ENCODE measurements at regions not wholly inside any gene's neighbourhood (a gene's known extent, or its start where the extent isn't known, plus 50 kb on each side); places are given as distances from the start of the nearest gene placed in this dataset.
A peak's percentile ranks its signal among the peaks of the same experiment; 100 is the strongest.

- peak in 1 of 2 experiments; percentile 36 for DNase-seq
- no TSS peak for BruUV-seq (replicated peaks)
- no peaks in the 10 kb centered on the region for H3K9me3 ChIP-seq
- H3K9me3 Mint-ChIP-seq (ENCODE audit: unreplicated experiment) = no peaks in the 10 kb centered on the region
- peaks cover 15% of the 10 kb centered on the region for H3K4me1 Mint-ChIP-seq (ENCODE audit: low read depth, unreplicated experiment)
- H3K27ac Mint-ChIP-seq (ENCODE audit: unreplicated experiment) = peak overlapping the region; percentile 75
- intact Hi-C loops (cut with micrococcal nuclease; ENCODE audit: unreplicated experiment) = no loop called here
- ChIA-PET POLR2A (no interaction called here), CTCF (no interaction called here)
- no peaks in the 10 kb centered on the region for H3K27me3 Mint-ChIP-seq (ENCODE audit: insufficient read depth, unreplicated experiment)
- no peaks in the 10 kb centered on the region for H3K36me3 Mint-ChIP-seq (ENCODE audit: insufficient read depth, unreplicated experiment)
- H3K27me3 ChIP-seq (replicated peaks; ENCODE audit: control insufficient read depth, insufficient read depth, low read length) = no peaks in the 10 kb centered on the region
- no peak overlapping the region for H3K4me3 ChIP-seq (ENCODE audit: low read depth, low read length)
- no peaks in the 10 kb centered on the region for H3K36me3 ChIP-seq (ENCODE audit: control insufficient read depth, insufficient read depth, low read length)
- peaks cover 14% of the 10 kb centered on the region for H3K4me1 ChIP-seq
- no peak for TF ChIP-seq CTCF (IDR thresholded peaks at IDR 0.05; ENCODE audit: insufficient read depth in 1 of 2, low read depth in 1 of 2, low read length in 1 of 2, severe bottlenecking in 1 of 2, unreplicated experiment in 1 of 2)
- peak overlapping the region; percentile 65 for H3K4me3 Mint-ChIP-seq (ENCODE audit: unreplicated experiment)
These were observed 1163.6 kb upstream of the CITED2 start for GRCh38 chr6:140537834-140538705.

- Mint-ChIP-seq H3K36me3 (ENCODE audit: insufficient read depth, unreplicated experiment) (no peaks in the 10 kb centered on the region), H3K27me3 (ENCODE audit: insufficient read depth, unreplicated experiment) (no peaks in the 10 kb centered on the region), H3K4me1 (ENCODE audit: low read depth, unreplicated experiment) (peaks cover 12% of the 10 kb centered on the region), H3K4me3 (ENCODE audit: unreplicated experiment) (no peak overlapping the region), H3K9me3 (ENCODE audit: unreplicated experiment) (no peaks in the 10 kb centered on the region), H3K27ac (ENCODE audit: unreplicated experiment) (peak overlapping the region; percentile 75)
- ChIA-PET CTCF (no interaction called here), POLR2A (no interaction called here)
- H3K4me3 ChIP-seq (ENCODE audit: low read depth, low read length) = no peak overlapping the region
- H3K36me3 ChIP-seq (ENCODE audit: control insufficient read depth, insufficient read depth, low read length) = no peaks in the 10 kb centered on the region
- intact Hi-C loops (cut with micrococcal nuclease; ENCODE audit: unreplicated experiment) = no loop called here
- BruUV-seq (replicated peaks) = no TSS peak
- no peak for TF ChIP-seq CTCF (IDR thresholded peaks at IDR 0.05; ENCODE audit: insufficient read depth in 1 of 2, low read depth in 1 of 2, low read length in 1 of 2, severe bottlenecking in 1 of 2, unreplicated experiment in 1 of 2)
- H3K27me3 ChIP-seq (replicated peaks; ENCODE audit: control insufficient read depth, insufficient read depth, low read length) = no peaks in the 10 kb centered on the region
- DNase-seq = no peak
- H3K4me1 ChIP-seq = peaks cover 14% of the 10 kb centered on the region
- H3K9me3 ChIP-seq = no peaks in the 10 kb centered on the region
These were observed 1162.8 kb upstream of the CITED2 start for GRCh38 chr6:140537211-140537610.

- Mint-ChIP-seq H3K9me3 (ENCODE audit: unreplicated experiment) (no peaks in the 10 kb centered on the region), H3K27ac (ENCODE audit: unreplicated experiment) (no peak overlapping the region), H3K27me3 (ENCODE audit: insufficient read depth, unreplicated experiment) (no peaks in the 10 kb centered on the region), H3K4me1 (ENCODE audit: low read depth, unreplicated experiment) (peaks cover 12% of the 10 kb centered on the region), H3K36me3 (ENCODE audit: insufficient read depth, unreplicated experiment) (no peaks in the 10 kb centered on the region), H3K4me3 (ENCODE audit: unreplicated experiment) (no peak overlapping the region)
- Histone ChIP-seq H3K27me3 (replicated peaks; ENCODE audit: control insufficient read depth, insufficient read depth, low read length) (no peaks in the 10 kb centered on the region), H3K4me1 (peaks cover 14% of the 10 kb centered on the region), H3K9me3 (no peaks in the 10 kb centered on the region), H3K36me3 (ENCODE audit: control insufficient read depth, insufficient read depth, low read length) (no peaks in the 10 kb centered on the region), H3K4me3 (ENCODE audit: low read depth, low read length) (no peak overlapping the region)
- intact Hi-C loops (cut with micrococcal nuclease; ENCODE audit: unreplicated experiment) = no loop called here
- BruUV-seq (replicated peaks) = no TSS peak
- DNase-seq = no peak
- ChIA-PET CTCF (no interaction called here), POLR2A (no interaction called here)
- no peak for TF ChIP-seq CTCF (IDR thresholded peaks at IDR 0.05; ENCODE audit: insufficient read depth in 1 of 2, low read depth in 1 of 2, low read length in 1 of 2, severe bottlenecking in 1 of 2, unreplicated experiment in 1 of 2)
These were observed 1161.1 kb upstream of the CITED2 start for GRCh38 chr6:140535511-140535910.
